ENCODE measurements at regions not wholly inside any gene's neighbourhood (a gene's known extent, or its start where the extent isn't known, plus 50 kb on each side); places are given as distances from the start of the nearest gene placed in this dataset.

DNA sequence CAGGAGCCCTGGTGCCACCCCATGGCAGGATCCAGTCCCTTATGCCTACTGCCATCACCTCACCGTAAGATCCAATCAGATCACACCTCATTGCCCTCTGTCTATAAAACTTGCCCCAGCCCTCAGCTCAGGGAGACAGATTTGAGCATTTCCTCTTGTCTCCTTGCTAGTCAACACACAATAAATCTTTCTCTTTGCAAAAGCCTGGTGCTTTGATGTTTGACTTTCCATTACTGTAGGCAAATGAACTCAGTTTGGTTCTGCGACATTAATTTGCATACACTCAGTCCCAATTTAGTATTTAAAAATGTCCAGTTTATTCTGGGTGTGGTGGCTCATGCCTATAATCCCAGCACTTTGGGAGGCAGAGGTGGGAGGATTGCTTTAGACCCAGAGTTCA is 188.4 kb downstream of the AEBP2 start:
- Histone ChIP-seq H3K4me3 (no peak overlapping the region), H3K27ac (no peak overlapping the region), H3K9me3 (no peaks in the 10 kb centered on the region), H3K27me3 (no peaks in the 10 kb centered on the region), H3K36me3 (no peaks in the 10 kb centered on the region), H3K4me1 (peaks cover 0 to 19% (median 0%) of the 10 kb centered on the region in 4 donors)
- TF ChIP-seq CTCF (IDR thresholded peaks at IDR 0.05) = no peak
- intact Hi-C loops (cut with DNase I; ENCODE audit: low total_unique reads) = no loop called here
- DNase-seq = no peak

- H3K4me1 ChIP-seq = peaks cover 0 to 19% (median 0%) of the 10 kb centered on the region in 4 donors
Observed at GRCh38 chr12:19630536-19630935, 191.2 kb downstream of the AEBP2 start.

GRCh38 chr12:19633194-19633593 is 193.9 kb downstream of the AEBP2 start:
- H3K36me3 ChIP-seq = no peaks in the 10 kb centered on the region
- no peak overlapping the region for H3K4me3 ChIP-seq
- H3K27me3 ChIP-seq = no peaks in the 10 kb centered on the region
- no peak for TF ChIP-seq CTCF (IDR thresholded peaks at IDR 0.05)
- no peak overlapping the region for H3K27ac ChIP-seq
- no peaks in the 10 kb centered on the region for H3K4me1 ChIP-seq
- intact Hi-C loops (cut with DNase I; ENCODE audit: low total_unique reads) = no loop called here
- DNase-seq = no peak
- H3K9me3 ChIP-seq = no peaks in the 10 kb centered on the region

More at GRCh38 chr12:19630536-19630935, 191.2 kb downstream of the AEBP2 start:
- H3K9me3 ChIP-seq = no peaks in the 10 kb centered on the region
- no peaks in the 10 kb centered on the region for H3K36me3 ChIP-seq
- no peak overlapping the region for H3K4me3 ChIP-seq
- DNase-seq = no peak
- intact Hi-C loops (cut with DNase I; ENCODE audit: low total_unique reads) = no loop called here
- H3K27ac ChIP-seq = no peak overlapping the region
- no peaks in the 10 kb centered on the region for H3K27me3 ChIP-seq
- TF ChIP-seq CTCF (IDR thresholded peaks at IDR 0.05) = no peak

DNA sequence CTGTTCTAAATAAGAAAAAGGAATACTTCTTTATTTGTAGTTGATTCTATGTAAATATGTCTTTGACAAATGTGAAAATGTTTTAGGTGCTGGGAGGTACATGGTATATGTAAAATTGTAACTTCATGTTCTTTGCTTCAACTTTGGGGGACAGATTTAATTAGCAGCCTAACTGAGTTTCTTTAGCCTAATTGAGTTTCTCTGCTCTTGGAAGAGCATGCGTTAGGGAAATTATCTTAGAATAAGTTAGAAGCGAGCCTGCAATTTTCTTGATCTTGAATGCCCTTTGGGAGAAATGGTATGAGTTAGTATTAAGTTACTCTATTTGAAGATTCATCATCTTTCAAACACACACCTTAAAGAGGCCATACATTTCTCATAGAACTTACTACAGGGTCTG is 194.3 kb downstream of the AEBP2 start:
- H3K4me3 ChIP-seq = no peak overlapping the region
- H3K27ac ChIP-seq = no peak overlapping the region
- H3K27me3 ChIP-seq = no peaks in the 10 kb centered on the region
- H3K36me3 ChIP-seq = no peaks in the 10 kb centered on the region
- TF ChIP-seq CTCF (IDR thresholded peaks at IDR 0.05) = no peak
- intact Hi-C loops (cut with DNase I; ENCODE audit: low total_unique reads) = no loop called here
- no peaks in the 10 kb centered on the region for H3K4me1 ChIP-seq
- no peak for DNase-seq
- H3K9me3 ChIP-seq = no peaks in the 10 kb centered on the region

- peaks cover 0 to 11% (median 5%) of the 10 kb centered on the region in 4 donors for H3K4me1 ChIP-seq
- intact Hi-C loops (cut with DNase I; ENCODE audit: low total_unique reads) = loop anchor here (10.0 kb wide), 2 partner anchors 135 to 265 kb away; no protein-coding TSS in a partner anchor
Observed at GRCh38 chr12:19639781-19640415, 200.6 kb downstream of the AEBP2 start.

More at GRCh38 chr12:19639781-19640415, 200.6 kb downstream of the AEBP2 start:
- no peaks in the 10 kb centered on the region for H3K36me3 ChIP-seq
- no peaks in the 10 kb centered on the region for H3K9me3 ChIP-seq
- H3K27ac ChIP-seq = no peak overlapping the region
- no peaks in the 10 kb centered on the region for H3K27me3 ChIP-seq
- no peak overlapping the region for H3K4me3 ChIP-seq
- no peak for DNase-seq
- no peak for TF ChIP-seq CTCF (IDR thresholded peaks at IDR 0.05)
